ENCODE measurements at regions not wholly inside any gene's neighbourhood (a gene's known extent, or its start where the extent isn't known, plus 50 kb on each side); places are given as distances from the start of the nearest gene placed in this dataset.

DNA sequence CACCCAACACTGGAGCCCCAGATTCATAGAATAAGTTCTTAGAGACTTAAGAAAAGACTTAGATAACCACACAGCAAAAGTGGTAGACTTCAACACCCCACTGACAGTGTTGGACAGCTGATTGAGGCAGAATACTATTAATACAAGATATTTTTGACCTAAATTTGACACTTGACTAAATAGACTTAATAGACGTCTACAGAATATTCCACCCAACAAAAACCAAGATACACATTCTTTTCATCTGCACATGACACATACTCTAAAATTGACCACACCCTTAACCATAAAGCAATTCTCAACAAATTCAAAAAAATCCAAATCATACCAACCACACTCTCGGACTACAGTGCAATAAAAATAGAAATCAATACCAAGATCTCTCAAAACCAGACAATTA lies 179.8 kb upstream of the TPM1 start:
- no peak for TF ChIP-seq POLR2A (IDR thresholded peaks at IDR 0.05)
- TF ChIP-seq, protein P1, sequence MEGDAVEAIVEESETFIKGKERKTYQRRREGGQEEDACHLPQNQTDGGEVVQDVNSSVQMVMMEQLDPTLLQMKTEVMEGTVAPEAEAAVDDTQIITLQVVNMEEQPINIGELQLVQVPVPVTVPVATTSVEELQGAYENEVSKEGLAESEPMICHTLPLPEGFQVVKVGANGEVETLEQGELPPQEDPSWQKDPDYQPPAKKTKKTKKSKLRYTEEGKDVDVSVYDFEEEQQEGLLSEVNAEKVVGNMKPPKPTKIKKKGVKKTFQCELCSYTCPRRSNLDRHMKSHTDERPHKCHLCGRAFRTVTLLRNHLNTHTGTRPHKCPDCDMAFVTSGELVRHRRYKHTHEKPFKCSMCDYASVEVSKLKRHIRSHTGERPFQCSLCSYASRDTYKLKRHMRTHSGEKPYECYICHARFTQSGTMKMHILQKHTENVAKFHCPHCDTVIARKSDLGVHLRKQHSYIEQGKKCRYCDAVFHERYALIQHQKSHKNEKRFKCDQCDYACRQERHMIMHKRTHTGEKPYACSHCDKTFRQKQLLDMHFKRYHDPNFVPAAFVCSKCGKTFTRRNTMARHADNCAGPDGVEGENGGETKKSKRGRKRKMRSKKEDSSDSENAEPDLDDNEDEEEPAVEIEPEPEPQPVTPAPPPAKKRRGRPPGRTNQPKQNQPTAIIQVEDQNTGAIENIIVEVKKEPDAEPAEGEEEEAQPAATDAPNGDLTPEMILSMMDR (IDR thresholded peaks at IDR 0.05) = no peak
